ENCODE measurements at regions not wholly inside any gene's neighbourhood (a gene's known extent, or its start where the extent isn't known, plus 50 kb on each side); places are given as distances from the start of the nearest gene placed in this dataset.

- Mint-ChIP-seq H3K4me3 (no peak overlapping the region), H3K36me3 (no peaks in the 10 kb centered on the region), H3K9me3 (no peaks in the 10 kb centered on the region), H3K27me3 (no peaks in the 10 kb centered on the region), H3K27ac (no peak overlapping the region), H3K4me1 (no peaks in the 10 kb centered on the region)
- DNase-seq (no peak), ATAC-seq (replicated peaks) (no peak)
These were observed 812.8 kb upstream of the SLC10A2 start for GRCh38 chr13:103878891-103879605.

DNA sequence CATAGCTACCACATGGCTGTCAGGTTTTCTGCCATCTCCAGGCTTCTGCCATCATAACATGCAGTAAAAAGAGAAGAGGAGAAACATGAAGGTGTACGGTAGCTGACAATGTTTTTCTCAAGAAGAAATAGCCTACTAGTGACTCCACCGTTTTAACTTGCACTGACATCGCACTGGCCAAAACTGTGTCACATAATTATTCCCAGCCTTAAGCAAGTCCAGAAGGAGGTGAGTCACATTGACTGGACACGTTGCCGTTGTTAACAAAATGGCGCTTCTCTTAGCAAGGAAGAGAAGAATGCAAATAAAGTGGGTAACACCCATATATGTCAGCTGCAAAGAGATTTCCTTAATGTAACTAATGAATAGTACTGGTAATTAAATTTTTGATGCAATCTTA is 810.4 kb upstream of the SLC10A2 start:
- no peaks in the 10 kb centered on the region for H3K9me3 Mint-ChIP-seq
- ATAC-seq (replicated peaks) (no peak), DNase-seq (no peak)
- no peaks in the 10 kb centered on the region for H3K27me3 Mint-ChIP-seq
- no peak overlapping the region for H3K4me3 Mint-ChIP-seq
- H3K27ac Mint-ChIP-seq: no peak overlapping the region
- H3K4me1 Mint-ChIP-seq: no peaks in the 10 kb centered on the region
- no peaks in the 10 kb centered on the region for H3K36me3 Mint-ChIP-seq

DNA sequence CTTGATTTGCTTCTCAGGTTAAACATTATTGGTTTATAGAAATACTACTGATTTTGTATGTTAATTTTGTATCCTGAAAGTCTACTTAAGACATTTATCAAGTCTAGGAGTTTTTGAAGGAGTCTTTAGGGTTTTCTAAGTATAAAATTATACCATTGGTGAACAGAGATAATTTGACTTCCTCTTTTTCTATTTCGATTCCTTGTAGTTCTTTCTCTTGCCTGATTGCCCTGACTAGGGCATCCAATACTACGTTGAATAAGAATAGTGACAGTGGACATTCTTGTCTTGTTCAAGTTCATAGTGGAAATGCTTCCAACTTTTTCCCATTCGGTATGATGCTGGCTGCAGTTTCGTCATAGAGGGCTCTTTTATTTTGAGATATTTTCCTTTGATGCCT is 807.5 kb upstream of the SLC10A2 start:
- DNase-seq (no peak), ATAC-seq (replicated peaks) (no peak)
- Mint-ChIP-seq H3K36me3 (no peaks in the 10 kb centered on the region), H3K27me3 (no peaks in the 10 kb centered on the region), H3K4me1 (no peaks in the 10 kb centered on the region), H3K27ac (no peak overlapping the region), H3K9me3 (no peaks in the 10 kb centered on the region), H3K4me3 (no peak overlapping the region)

DNA sequence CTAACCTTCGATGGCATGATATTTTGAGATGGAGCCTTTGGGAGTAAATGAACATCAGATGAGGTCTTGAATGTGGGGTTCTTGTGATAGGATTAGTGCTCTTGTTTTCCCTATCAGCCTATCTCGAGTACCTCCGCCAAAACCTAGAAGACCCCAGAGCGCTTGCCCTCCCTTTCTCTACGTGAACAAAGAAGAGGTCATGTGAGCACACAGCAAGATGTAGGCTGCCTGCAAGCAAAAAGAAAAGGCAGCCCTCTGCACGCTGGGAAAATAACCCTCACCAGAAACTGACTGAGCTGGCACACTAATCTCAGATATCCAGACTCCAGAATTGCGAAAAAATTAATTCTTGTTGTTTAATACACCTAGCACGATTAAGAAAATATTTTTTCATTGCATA is 799.8 kb upstream of the SLC10A2 start:
- Mint-ChIP-seq H3K27me3 (no peaks in the 10 kb centered on the region), H3K4me1 (no peaks in the 10 kb centered on the region), H3K9me3 (no peaks in the 10 kb centered on the region), H3K4me3 (no peak overlapping the region), H3K36me3 (no peaks in the 10 kb centered on the region), H3K27ac (no peak overlapping the region)
- no peak for DNase-seq
- no peak for ATAC-seq (replicated peaks)

- no peak overlapping the region for H3K27ac Mint-ChIP-seq
- DNase-seq (no peak), ATAC-seq (replicated peaks) (no peak)
- no peaks in the 10 kb centered on the region for H3K36me3 Mint-ChIP-seq
- H3K9me3 Mint-ChIP-seq: no peaks in the 10 kb centered on the region
- H3K4me1 Mint-ChIP-seq: no peaks in the 10 kb centered on the region
- H3K4me3 Mint-ChIP-seq: no peak overlapping the region
- no peaks in the 10 kb centered on the region for H3K27me3 Mint-ChIP-seq
These were observed 796.3 kb upstream of the SLC10A2 start for GRCh38 chr13:103862525-103862924.

DNA sequence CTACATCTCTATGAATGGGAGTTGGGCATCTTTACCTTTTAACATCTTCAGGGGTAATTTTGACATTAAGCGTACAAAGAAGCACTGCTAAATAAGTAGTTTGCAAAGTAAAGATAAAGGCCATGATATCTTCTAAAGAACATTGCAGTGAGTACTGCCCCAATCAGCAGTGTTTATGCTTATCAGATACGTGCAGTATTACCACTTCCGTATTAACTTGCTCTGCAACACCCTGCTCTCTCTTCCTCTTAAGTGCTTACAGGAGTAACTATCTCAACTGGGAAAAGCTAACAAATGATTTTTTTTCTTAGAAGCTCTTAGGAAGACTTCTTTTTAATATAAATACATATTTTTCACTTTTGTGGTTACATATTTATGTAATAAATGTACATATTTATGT is 793.7 kb upstream of the SLC10A2 start:
- no peak for ATAC-seq (replicated peaks)
- DNase-seq: no peak
- Mint-ChIP-seq H3K36me3 (no peaks in the 10 kb centered on the region), H3K27ac (no peak overlapping the region), H3K9me3 (no peaks in the 10 kb centered on the region), H3K4me1 (no peaks in the 10 kb centered on the region), H3K4me3 (no peak overlapping the region), H3K27me3 (no peaks in the 10 kb centered on the region)

- Mint-ChIP-seq H3K27ac (no peak overlapping the region), H3K36me3 (no peaks in the 10 kb centered on the region), H3K27me3 (no peaks in the 10 kb centered on the region), H3K4me1 (no peaks in the 10 kb centered on the region), H3K9me3 (peaks cover 6 to 9% of the 10 kb centered on the region in 2 donors), H3K4me3 (no peak overlapping the region)
- no peak for DNase-seq
- no peak for ATAC-seq (replicated peaks)
These were observed 785.8 kb upstream of the SLC10A2 start for GRCh38 chr13:103852036-103852435.

DNA sequence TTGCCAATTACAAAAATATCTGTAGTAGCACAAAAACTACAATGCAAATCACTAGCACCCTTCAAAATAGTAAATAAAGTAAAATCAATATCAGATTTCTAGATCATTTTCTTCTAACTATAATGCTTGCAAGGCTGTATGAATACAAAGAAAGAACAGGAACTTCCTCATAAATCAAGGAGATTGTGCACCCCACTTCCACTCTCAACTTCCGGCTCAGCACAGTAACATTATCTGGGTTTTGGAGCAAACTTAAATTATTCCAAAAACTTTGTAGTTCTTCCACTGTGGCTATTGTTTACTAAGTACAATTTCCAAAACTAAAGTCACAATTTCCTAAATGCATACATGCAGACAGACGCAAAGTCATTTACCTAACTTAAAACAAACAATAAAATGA is 778.3 kb upstream of the SLC10A2 start:
- no peaks in the 10 kb centered on the region for H3K4me1 Mint-ChIP-seq
- no peak for ATAC-seq (replicated peaks)
- H3K9me3 Mint-ChIP-seq: no peaks in the 10 kb centered on the region
- no peak for DNase-seq
- no peak overlapping the region for H3K4me3 Mint-ChIP-seq
- no peaks in the 10 kb centered on the region for H3K27me3 Mint-ChIP-seq
- no peak overlapping the region for H3K27ac Mint-ChIP-seq
- H3K36me3 Mint-ChIP-seq: no peaks in the 10 kb centered on the region

DNA sequence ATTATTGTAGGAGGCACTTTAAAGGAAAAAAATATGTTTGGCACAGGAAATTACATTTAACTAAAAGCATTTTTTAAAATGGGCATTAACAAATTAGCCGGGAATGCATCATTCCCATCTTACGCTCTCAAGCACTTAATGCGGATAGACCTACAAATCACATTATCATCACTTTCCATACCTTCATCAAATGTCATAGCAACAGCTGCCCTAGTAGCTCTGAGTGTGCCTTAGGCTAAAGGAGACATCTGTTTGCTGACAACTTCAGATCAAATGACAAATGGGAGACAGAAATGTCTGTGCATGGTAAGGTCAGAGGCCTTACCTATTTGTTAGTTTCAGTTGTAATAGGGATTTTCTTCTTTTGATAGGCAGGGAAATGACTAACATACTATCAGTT is 773.2 kb upstream of the SLC10A2 start:
- no peaks in the 10 kb centered on the region for H3K27me3 Mint-ChIP-seq
- ATAC-seq (replicated peaks): no peak
- H3K4me1 Mint-ChIP-seq: no peaks in the 10 kb centered on the region
- DNase-seq: no peak
- H3K36me3 Mint-ChIP-seq: no peaks in the 10 kb centered on the region
- H3K9me3 Mint-ChIP-seq: no peaks in the 10 kb centered on the region
- H3K27ac Mint-ChIP-seq: no peak overlapping the region
- H3K4me3 Mint-ChIP-seq: no peak overlapping the region

GRCh38 chr13:103835052-103835451 is 768.8 kb upstream of the SLC10A2 start:
- H3K9me3 Mint-ChIP-seq: peaks cover 5 to 11% of the 10 kb centered on the region in 2 donors
- H3K4me3 Mint-ChIP-seq: no peak overlapping the region
- no peaks in the 10 kb centered on the region for H3K36me3 Mint-ChIP-seq
- no peaks in the 10 kb centered on the region for H3K27me3 Mint-ChIP-seq
- DNase-seq (no peak), ATAC-seq (replicated peaks) (no peak)
- no peak overlapping the region for H3K27ac Mint-ChIP-seq
- H3K4me1 Mint-ChIP-seq: no peaks in the 10 kb centered on the region

GRCh38 chr13:103833294-103833852 is 767.2 kb upstream of the SLC10A2 start:
- no peak for ATAC-seq (replicated peaks)
- no peaks in the 10 kb centered on the region for H3K4me1 Mint-ChIP-seq
- H3K4me3 Mint-ChIP-seq: no peak overlapping the region

DNA sequence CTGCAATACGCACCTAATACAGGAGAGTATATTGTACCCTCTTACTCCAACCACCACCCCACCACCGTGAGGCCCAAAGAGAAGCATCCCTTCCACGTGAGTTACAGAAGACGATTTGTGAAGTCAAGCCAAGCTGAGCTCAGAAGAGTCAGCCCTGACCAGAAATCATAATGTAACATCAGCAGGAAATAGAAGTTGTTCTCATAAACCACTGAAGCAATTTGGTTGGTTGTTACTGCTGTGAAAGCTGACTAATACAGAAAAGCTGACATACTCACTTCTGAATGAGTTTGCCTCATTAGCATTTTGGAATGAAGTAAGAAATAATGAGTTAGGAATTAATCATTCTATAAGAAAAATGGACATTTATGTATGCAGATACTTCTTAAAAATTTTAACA is 749.4 kb upstream of the SLC10A2 start:
- no peak overlapping the region for H3K27ac Mint-ChIP-seq
- H3K36me3 Mint-ChIP-seq: no peaks in the 10 kb centered on the region
- H3K9me3 Mint-ChIP-seq: peaks cover 9 to 10% of the 10 kb centered on the region in 2 donors
- ATAC-seq (replicated peaks) (no peak), DNase-seq (no peak)
- no peaks in the 10 kb centered on the region for H3K27me3 Mint-ChIP-seq
- no peak overlapping the region for H3K4me3 Mint-ChIP-seq
- H3K4me1 Mint-ChIP-seq: no peaks in the 10 kb centered on the region

More at GRCh38 chr13:103833294-103833852, 767.2 kb upstream of the SLC10A2 start:
- no peak overlapping the region for H3K27ac Mint-ChIP-seq
- H3K9me3 Mint-ChIP-seq: peaks cover 6 to 11% of the 10 kb centered on the region in 2 donors
- no peaks in the 10 kb centered on the region for H3K27me3 Mint-ChIP-seq
- no peak for DNase-seq
- H3K36me3 Mint-ChIP-seq: no peaks in the 10 kb centered on the region

GRCh38 chr13:103812971-103813370 is 746.8 kb upstream of the SLC10A2 start:
- H3K4me1 Mint-ChIP-seq: no peaks in the 10 kb centered on the region
- H3K4me3 Mint-ChIP-seq: no peak overlapping the region
- no peak for ATAC-seq (replicated peaks)

DNA sequence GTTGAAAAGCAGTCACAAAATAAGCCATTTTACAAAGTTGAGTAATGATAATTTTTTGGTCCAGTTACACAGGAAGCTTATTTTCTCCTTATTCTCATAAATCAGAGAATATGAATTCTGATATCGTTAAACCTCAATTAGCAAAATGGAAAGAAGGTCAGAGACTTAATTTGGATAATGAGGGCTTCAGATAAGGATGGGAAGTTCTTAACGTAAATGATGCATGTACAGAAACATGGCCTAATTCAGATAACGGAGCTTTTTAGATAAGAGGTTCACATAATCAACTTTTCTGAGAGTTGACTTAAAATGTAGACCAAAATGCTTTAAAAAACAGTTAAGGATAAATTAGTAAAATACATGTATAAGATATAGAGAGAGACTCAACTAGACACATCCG is 746.3 kb upstream of the SLC10A2 start:
- H3K27me3 Mint-ChIP-seq: no peaks in the 10 kb centered on the region
- DNase-seq: no peak
- peaks cover 7 to 10% of the 10 kb centered on the region in 2 donors for H3K9me3 Mint-ChIP-seq
- no peak overlapping the region for H3K4me3 Mint-ChIP-seq
- no peaks in the 10 kb centered on the region for H3K4me1 Mint-ChIP-seq
- no peak for ATAC-seq (replicated peaks)
- H3K27ac Mint-ChIP-seq: no peak overlapping the region
- no peaks in the 10 kb centered on the region for H3K36me3 Mint-ChIP-seq

More at GRCh38 chr13:103812971-103813370, 746.8 kb upstream of the SLC10A2 start:
- no peak overlapping the region for H3K27ac Mint-ChIP-seq
- no peaks in the 10 kb centered on the region for H3K27me3 Mint-ChIP-seq
- H3K36me3 Mint-ChIP-seq: no peaks in the 10 kb centered on the region
- H3K9me3 Mint-ChIP-seq: peaks cover 5 to 7% of the 10 kb centered on the region in 2 donors
- DNase-seq: no peak

- no peak for DNase-seq
- H3K36me3 Mint-ChIP-seq: no peaks in the 10 kb centered on the region
- no peaks in the 10 kb centered on the region for H3K4me1 Mint-ChIP-seq
- ATAC-seq (replicated peaks): no peak
- H3K4me3 Mint-ChIP-seq: no peak overlapping the region
- H3K27me3 Mint-ChIP-seq: no peaks in the 10 kb centered on the region
- no peak overlapping the region for H3K27ac Mint-ChIP-seq
- H3K9me3 Mint-ChIP-seq: peaks cover 7 to 12% of the 10 kb centered on the region in 2 donors
These were observed 743.8 kb upstream of the SLC10A2 start for GRCh38 chr13:103810026-103810425.
